Right atrium auricular region (tissue), 2 donors: ENCODE measurements at regions not wholly inside any gene's neighbourhood (a gene's known extent, or its start where the extent isn't known, plus 50 kb on each side); places are given as distances from the start of the nearest gene placed in this dataset.
A peak's percentile ranks its signal among the peaks of the same experiment; 100 is the strongest.

Experiments
- DNase-seq: peaks from one replicate; pipeline ENCODE4 v3.0.0-alpha.2; 2019; ENCODE audit warnings: low spot score
- H3K27ac ChIP-seq, 2 donors: fragments of 200-600 bp; sonication (generic); 1 replicate in 1 of 2; 2 replicates in 1 of 2; pipeline ENCODE4 v1.5.1; 2016 to 2019
- H3K27me3 ChIP-seq, 2 donors: fragments of 200-600 bp; sonication (generic); one replicate each; pipeline versions ENCODE4 v1.5.1 to v1.6.0; 2017 to 2019
- H3K36me3 ChIP-seq: fragments of 200-600 bp; sonication (generic); one replicate; pipeline ENCODE4 v1.5.1; 2016
- H3K4me1 ChIP-seq, 2 donors: fragments of 200-600 bp; sonication (generic); one replicate each; pipeline versions ENCODE4 v1.5.1 to v1.6.0; 2017 to 2019
- H3K4me3 ChIP-seq, 2 donors: fragments of 200-600 bp; sonication (generic); 1 replicate in 1 of 2; 2 replicates in 1 of 2; pipeline ENCODE4 v1.5.1; 2017 to 2019; ENCODE audit warnings: mild to moderate bottlenecking in 1 of 2, moderate library complexity in 1 of 2
- H3K9me3 ChIP-seq, 2 donors: fragments of 200-600 bp; sonication (generic); one replicate each; pipeline ENCODE4 v1.5.1; 2019
- TF ChIP-seq, protein P1 (sequence below), 2 donors: fragments of 200-600 bp; sonication (generic); IDR thresholded peaks; one replicate each; pipeline ENCODE4 v1.5.1; 2019; ENCODE audit warnings: antibody characterized with exemption in 2 of 2

DNA sequence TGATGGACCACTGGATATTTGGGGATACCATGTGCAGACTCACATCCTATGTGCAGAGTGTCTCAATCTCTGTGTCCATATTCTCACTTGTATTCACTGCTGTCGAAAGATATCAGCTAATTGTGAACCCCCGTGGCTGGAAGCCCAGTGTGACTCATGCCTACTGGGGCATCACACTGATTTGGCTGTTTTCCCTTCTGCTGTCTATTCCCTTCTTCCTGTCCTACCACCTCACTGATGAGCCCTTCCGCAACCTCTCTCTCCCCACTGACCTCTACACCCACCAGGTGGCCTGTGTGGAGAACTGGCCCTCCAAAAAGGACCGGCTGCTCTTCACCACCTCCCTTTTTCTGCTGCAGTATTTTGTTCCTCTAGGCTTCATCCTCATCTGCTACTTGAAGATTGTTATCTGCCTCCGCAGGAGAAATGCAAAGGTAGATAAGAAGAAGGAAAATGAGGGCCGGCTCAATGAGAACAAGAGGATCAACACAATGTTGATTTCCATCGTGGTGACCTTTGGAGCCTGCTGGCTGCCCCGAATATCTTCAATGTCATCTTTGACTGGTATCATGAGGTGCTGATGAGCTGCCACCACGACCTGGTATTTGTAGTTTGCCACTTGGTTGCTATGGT, 54.5 kb upstream of the HNRNPA0 start:
- Histone ChIP-seq H3K36me3 (peaks cover 39% of the 10 kb centered on the region), H3K9me3 (no peaks in the 10 kb centered on the region), H3K4me1 (peaks cover 0 to 7% of the 10 kb centered on the region in 2 donors), H3K27ac (peak overlapping the region in 1 of 2 donors; percentile 76), H3K4me3 (no peak overlapping the region), H3K27me3 (no peaks in the 10 kb centered on the region)
- DNase-seq = no peak
- TF ChIP-seq, protein P1, sequence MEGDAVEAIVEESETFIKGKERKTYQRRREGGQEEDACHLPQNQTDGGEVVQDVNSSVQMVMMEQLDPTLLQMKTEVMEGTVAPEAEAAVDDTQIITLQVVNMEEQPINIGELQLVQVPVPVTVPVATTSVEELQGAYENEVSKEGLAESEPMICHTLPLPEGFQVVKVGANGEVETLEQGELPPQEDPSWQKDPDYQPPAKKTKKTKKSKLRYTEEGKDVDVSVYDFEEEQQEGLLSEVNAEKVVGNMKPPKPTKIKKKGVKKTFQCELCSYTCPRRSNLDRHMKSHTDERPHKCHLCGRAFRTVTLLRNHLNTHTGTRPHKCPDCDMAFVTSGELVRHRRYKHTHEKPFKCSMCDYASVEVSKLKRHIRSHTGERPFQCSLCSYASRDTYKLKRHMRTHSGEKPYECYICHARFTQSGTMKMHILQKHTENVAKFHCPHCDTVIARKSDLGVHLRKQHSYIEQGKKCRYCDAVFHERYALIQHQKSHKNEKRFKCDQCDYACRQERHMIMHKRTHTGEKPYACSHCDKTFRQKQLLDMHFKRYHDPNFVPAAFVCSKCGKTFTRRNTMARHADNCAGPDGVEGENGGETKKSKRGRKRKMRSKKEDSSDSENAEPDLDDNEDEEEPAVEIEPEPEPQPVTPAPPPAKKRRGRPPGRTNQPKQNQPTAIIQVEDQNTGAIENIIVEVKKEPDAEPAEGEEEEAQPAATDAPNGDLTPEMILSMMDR (IDR thresholded peaks at IDR 0.05) = no peak

DNA sequence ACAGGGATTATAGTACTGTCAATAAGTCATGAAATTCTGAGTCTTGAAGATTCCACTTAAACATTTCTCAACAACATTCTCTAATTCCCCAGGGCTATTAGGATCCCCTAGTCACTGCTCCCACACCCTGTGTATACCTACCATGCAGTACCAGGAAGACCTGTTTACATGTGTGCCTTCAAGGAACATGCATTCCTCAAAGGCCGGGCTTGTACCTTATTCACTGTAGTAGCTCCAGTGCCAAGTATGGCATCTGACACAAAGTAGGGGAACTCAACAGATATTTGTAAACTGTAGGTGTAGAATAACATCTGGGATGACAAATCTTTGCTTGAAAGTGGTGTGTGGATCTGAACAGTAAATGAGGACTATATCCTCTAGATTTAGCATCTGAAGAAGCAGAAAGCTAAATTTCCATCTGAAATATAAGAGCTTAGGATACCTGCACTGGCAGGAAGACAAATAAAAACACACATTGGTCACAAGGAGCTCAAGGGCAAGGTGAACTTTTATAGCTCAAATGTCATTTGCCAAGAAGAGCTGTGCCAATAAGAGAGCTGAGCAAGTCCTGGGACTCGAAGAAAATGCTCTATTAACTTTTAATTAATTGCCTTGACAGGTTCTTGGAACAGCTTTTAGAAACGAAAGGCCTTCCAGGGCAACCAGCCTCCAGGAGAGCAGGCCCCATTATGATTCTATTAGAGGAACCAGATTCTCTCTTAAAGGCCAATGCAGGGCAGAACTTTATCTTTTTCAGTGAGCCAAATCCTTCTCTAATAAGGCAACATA, 52.3 kb upstream of the MYOT start:
- Histone ChIP-seq H3K27me3 (no peaks in the 10 kb centered on the region), H3K9me3 (no peaks in the 10 kb centered on the region), H3K36me3 (peaks cover 2% of the 10 kb centered on the region), H3K4me3 (no peak overlapping the region), H3K4me1 (peaks cover 0 to 11% of the 10 kb centered on the region in 2 donors), H3K27ac (peak overlapping the region in 1 of 2 donors; percentile 34)
- DNase-seq = no peak
- TF ChIP-seq, protein P1 (IDR thresholded peaks at IDR 0.05) = no peak
